HG03066 (cell line): ENCODE measurements at regions not wholly inside any gene's neighbourhood (a gene's known extent, or its start where the extent isn't known, plus 50 kb on each side); places are given as distances from the start of the nearest gene placed in this dataset.

Source experiments
- ATAC-seq: cut with Tn5 transposase; IDR thresholded peaks from one replicate; pipeline ENCODE4 v1.9.1; 2021; ENCODE audit warnings: low read depth; ENCODE audit not compliant: unreplicated experiment

DNA sequence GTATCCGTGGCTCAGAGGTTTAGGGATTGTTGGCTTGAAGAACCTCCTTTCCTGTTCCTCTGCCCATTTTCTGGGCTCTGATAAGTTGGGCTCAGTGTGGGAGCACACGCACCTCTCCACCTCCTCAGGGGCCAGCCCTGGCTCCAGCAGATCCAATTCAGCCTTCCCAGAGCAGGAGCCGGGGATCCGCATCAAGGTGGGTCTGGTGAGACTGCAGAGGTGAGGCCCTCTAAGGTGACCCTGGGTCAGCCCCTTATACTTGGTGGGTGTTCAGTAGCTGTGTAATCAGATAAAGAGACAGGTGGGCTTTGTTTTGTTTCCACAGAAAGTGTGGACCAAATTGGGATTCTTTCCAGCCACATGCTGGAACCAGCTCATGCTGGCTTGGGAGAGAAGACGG, 1466.0 kb downstream of the TBC1D22A start:
- ATAC-seq = no peak

DNA sequence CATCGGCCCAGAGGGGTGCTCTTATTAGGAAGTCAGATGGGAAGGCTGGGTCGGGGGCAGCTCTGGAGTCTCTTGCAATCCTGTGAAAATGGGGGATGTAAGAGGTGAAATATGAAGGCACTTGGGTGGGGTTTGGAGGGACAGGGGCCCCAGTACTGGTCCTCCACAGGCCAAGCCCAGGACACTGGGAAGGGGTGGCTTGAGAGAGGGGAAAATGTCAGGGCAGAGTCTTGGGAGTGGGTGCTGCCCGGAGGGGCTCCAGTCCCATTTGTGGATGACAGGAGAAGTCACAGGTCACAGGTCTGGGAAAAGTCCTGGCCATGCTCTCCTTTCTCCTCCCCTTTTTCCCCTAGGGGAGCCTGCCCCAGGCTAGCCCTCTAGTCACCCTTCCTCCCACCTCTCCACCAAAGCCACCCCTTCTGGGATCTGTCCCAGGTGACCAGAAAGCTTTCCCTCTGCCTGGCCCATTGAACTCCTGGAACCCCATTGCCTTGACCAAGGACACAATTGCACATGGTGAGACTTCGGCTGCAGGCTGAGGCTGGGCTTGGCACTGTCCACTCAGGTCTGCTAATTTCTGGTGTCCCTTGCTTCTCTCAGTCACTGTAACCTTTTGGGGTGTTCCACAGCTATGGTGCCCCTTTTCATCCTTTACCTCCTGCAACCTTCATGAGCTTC, 1465.0 kb downstream of the TBC1D22A start:
- no peak for ATAC-seq

DNA sequence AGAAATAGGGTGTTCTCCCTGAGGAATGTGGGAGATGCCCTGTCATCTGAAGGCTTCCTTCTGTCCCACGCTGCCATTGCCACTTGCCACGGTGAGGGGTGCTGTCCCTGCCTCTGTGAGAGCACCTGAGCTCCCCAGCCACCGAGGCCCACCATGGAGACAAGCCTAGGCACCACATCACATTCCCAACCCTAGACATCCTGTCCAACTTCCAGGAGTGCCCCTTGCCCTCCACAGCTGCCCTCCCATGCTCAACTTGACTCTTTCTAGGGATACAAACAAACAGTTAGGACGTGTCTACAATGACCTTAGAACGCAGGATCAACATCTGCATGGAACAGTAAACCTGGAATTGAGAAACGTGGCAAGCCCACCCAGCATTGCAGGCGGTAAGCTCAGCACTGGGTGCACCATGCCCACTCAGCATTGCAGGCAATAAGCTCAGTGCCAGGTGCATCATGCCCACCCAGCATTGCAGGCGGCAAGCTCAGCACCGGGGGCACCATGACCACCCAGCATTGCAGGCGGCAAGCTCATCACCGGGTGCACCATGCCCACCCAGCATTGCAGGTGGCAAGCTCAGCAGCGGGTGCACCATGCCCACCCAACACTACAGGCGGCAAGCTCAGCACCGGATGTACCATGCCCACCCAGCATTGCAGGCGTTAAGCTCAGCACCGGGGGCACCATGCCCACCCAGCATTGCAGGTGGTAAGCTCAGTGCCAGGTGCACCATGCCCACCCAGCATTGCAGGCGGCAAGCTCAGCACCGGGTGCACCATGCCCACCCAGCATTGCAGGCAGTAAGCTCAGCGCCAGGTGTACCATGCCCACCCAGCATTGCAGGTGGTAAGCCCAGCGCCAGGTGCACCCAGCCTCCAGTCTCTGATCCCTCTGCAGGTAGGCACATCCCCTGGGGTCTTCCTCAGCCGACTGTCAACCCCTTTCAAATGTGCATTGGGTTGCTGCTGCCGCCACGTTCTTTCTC, 1463.9 kb downstream of the TBC1D22A start:
- no peak for ATAC-seq

DNA sequence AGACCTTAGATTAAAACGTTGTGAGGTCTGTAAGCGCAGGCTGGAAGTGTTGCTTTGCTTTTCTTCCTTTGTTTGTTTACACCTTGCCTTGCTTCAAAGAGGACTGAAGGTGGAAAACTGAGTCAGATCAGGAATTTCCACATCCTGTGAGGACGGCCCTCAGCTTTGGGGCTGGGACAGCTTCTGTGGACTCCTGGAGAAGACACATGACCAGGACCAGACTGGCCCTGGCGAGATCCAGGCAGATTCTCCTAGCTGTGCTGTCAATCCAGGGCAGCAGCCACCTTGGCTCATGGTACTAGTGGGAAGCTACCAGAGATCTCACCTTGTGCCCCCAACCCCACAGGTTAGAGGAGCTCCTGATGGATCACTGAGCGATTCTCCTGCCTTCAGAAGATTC, 1461.9 kb downstream of the TBC1D22A start:
- no peak for ATAC-seq

GRCh38 chr22:48223488-48224190, 1461.2 kb downstream of the TBC1D22A start:
- ATAC-seq = no peak

GRCh38 chr22:48222742-48223487, 1460.5 kb downstream of the TBC1D22A start:
- ATAC-seq = no peak

- ATAC-seq = no peak
Measured at GRCh38 chr22:48218889-48219420, 1456.5 kb downstream of the TBC1D22A start.

DNA sequence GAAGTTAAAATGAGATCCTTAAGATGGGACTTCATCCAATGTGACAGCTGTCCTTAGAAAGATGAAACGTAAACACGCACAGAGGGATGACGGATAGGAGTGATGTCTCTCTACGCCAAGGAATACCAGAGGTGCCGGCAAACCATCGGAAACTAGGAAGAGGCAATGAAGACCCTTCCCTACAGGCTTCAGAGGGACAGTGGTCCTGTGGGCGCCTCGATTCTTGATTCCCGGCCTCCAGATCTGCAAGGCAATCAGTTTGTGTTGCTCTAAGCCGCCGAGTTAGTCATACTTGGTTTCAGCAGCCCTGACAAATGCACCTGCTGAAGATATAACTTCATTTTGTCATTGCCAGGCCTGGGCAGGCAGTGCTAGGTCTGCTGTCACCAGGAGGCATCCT, 1455.1 kb downstream of the TBC1D22A start:
- no peak for ATAC-seq

GRCh38 chr22:48212727-48213126, 1450.3 kb downstream of the TBC1D22A start:
- no peak for ATAC-seq

DNA sequence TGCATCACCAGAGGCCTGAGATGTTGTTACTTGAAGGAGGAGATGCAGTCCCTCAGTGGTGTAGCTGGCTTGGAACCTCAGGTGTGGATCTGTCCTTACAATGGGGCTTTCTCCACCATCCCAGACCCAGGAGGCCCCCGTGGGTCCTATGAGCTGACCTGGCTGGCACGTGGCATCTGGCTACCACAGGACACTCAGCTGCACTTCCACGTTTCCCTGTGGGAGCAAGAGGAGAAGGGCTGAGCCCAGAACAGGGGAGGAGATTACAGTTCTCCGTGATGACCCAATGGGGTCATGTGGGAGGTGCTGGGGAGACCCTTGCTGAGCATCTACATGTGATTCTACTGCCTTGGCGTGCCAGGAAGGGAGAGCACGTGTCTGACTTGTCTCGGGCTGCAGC, 1448.4 kb downstream of the TBC1D22A start:
- no peak for ATAC-seq

GRCh38 chr22:48210198-48210580, 1447.7 kb downstream of the TBC1D22A start:
- no peak for ATAC-seq

- ATAC-seq = no peak
Measured at GRCh38 chr22:48209473-48210197, 1447.2 kb downstream of the TBC1D22A start.

- ATAC-seq = no peak
Measured at GRCh38 chr22:48208894-48209293, 1446.4 kb downstream of the TBC1D22A start.

- ATAC-seq = no peak
Measured at GRCh38 chr22:48207919-48208535, 1445.6 kb downstream of the TBC1D22A start.

GRCh38 chr22:48205790-48206189, 1443.3 kb downstream of the TBC1D22A start:
- no peak for ATAC-seq

DNA sequence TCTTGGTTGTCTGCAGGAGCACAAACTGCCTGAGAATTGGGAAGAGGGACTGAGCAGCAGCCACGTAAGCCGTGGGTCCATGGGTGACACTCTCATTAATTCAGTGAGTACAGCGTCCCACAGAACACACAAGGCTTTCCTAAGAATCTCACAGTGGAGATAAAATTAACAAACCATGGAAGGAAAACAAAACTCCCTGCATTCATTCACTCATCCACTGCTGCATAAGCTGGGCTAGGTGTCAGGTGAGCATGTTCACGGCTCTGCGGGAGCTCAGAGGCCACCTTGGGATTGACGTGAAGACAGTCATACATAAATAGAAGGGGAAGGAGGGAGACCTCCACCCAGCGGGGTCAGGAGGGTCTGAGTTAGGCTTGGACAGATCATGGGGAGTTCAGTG, 1442.7 kb downstream of the TBC1D22A start:
- ATAC-seq = no peak

DNA sequence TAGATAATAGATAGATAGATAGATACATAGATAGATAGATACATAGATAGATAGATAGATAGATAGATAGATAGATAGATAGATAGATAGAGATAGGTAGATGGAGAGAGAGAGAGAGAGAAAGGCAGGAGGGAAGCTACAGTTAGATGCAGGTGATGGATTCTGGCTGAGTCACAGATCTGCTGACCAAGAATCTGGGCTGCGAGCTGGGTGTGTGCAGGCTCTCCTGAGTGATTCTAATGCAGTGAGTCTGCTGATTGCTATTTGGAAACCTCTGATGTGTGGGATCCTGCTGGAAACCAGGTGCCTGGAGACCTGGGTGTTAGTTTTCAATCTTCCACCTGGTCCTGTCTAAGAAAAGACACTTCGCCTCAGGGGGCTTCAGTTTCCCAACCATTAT, 1441.8 kb downstream of the TBC1D22A start:
- no peak for ATAC-seq

DNA sequence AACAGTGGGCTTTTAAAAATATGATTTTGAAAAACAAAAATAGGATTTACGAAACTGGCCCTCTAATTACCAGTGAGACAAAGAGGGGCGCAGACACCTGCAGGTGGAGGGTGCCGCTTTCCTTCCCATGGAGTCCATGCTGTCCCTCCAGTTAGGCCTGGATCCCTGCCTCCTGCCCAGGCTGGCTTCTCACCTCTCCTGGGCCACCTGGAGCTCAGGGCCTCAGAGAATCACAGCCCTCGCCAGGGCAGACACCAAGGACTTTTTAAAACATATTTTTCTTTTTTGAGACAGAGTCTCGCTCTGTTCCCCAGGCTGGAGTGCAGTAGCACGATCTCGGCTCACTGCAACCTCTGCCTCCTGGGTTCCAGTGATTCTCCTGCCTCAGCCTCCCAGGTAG, 1437.2 kb downstream of the TBC1D22A start:
- no peak for ATAC-seq
